ENCODE measurements at regions not wholly inside any gene's neighbourhood (a gene's known extent, or its start where the extent isn't known, plus 50 kb on each side); places are given as distances from the start of the nearest gene placed in this dataset.
"Not testable (repeated sequence)": the region's sequence is repeated elsewhere in the genome, so short reads cannot be mapped to it uniquely, and the experiment has no call there.

- Mint-ChIP-seq H3K36me3 (ENCODE audit: insufficient read depth in 2 of 2) (no peaks in the 10 kb centered on the region), H3K9me3 (peaks cover 0 to 2% of the 10 kb centered on the region in 2 donors), H3K27ac (no peak overlapping the region), H3K27me3 (ENCODE audit: low read depth) (no peaks in the 10 kb centered on the region), H3K4me3 (no peak overlapping the region), H3K4me1 (ENCODE audit: low read depth) (peaks cover 8% of the 10 kb centered on the region)
- ATAC-seq (replicated peaks in 1 of 2) (no peak), DNase-seq (no peak)
Observed at GRCh38 chr6:23532227-23532626, 593.8 kb upstream of the NRSN1 start.

GRCh38 chr6:23533311-23533710, 592.7 kb upstream of the NRSN1 start:
- no peak for DNase-seq
- Mint-ChIP-seq H3K4me3 (no peak overlapping the region), H3K27me3 (ENCODE audit: low read depth) (no peaks in the 10 kb centered on the region), H3K4me1 (ENCODE audit: low read depth) (peaks cover 8% of the 10 kb centered on the region), H3K9me3 (peaks cover 0 to 2% of the 10 kb centered on the region in 2 donors), H3K27ac (no peak overlapping the region), H3K36me3 (ENCODE audit: insufficient read depth in 2 of 2) (no peaks in the 10 kb centered on the region)
- no peak for ATAC-seq (replicated peaks in 1 of 2)

GRCh38 chr6:23533944-23534343, 592.1 kb upstream of the NRSN1 start:
- Mint-ChIP-seq H3K27me3 (ENCODE audit: low read depth) (no peaks in the 10 kb centered on the region), H3K9me3 (peaks cover 0 to 2% of the 10 kb centered on the region in 2 donors), H3K4me1 (ENCODE audit: low read depth) (peaks cover 8% of the 10 kb centered on the region)

GRCh38 chr6:23534351-23534750, 591.7 kb upstream of the NRSN1 start:
- H3K27me3 Mint-ChIP-seq (ENCODE audit: low read depth) = no peaks in the 10 kb centered on the region
- no peaks in the 10 kb centered on the region for H3K36me3 Mint-ChIP-seq (ENCODE audit: insufficient read depth in 2 of 2)
- peaks cover 8% of the 10 kb centered on the region for H3K4me1 Mint-ChIP-seq (ENCODE audit: low read depth)
- no peak overlapping the region for H3K4me3 Mint-ChIP-seq
- DNase-seq = no peak
- no peak overlapping the region for H3K27ac Mint-ChIP-seq
- H3K9me3 Mint-ChIP-seq = peaks cover 0 to 2% of the 10 kb centered on the region in 2 donors
- ATAC-seq (replicated peaks in 1 of 2) = no peak

More at GRCh38 chr6:23533944-23534343, 592.1 kb upstream of the NRSN1 start:
- H3K4me3 Mint-ChIP-seq = no peak overlapping the region
- ATAC-seq (replicated peaks in 1 of 2) (no peak), DNase-seq (no peak)
- no peaks in the 10 kb centered on the region for H3K36me3 Mint-ChIP-seq (ENCODE audit: insufficient read depth in 2 of 2)
- no peak overlapping the region for H3K27ac Mint-ChIP-seq

- no peak overlapping the region for H3K27ac Mint-ChIP-seq
- no peak overlapping the region for H3K4me3 Mint-ChIP-seq
- DNase-seq (no peak), ATAC-seq (replicated peaks in 1 of 2) (no peak)
- H3K27me3 Mint-ChIP-seq (ENCODE audit: low read depth) = no peaks in the 10 kb centered on the region
- no peaks in the 10 kb centered on the region for H3K36me3 Mint-ChIP-seq (ENCODE audit: insufficient read depth in 2 of 2)
- H3K4me1 Mint-ChIP-seq (ENCODE audit: low read depth) = peaks cover 3% of the 10 kb centered on the region
- peaks cover 0 to 2% of the 10 kb centered on the region in 2 donors for H3K9me3 Mint-ChIP-seq
Observed at GRCh38 chr6:23535101-23535500, 590.9 kb upstream of the NRSN1 start.

GRCh38 chr6:23537828-23538227, 588.2 kb upstream of the NRSN1 start:
- ATAC-seq (replicated peaks in 1 of 2) (no peak), DNase-seq (no peak)
- Mint-ChIP-seq H3K27ac (no peak overlapping the region), H3K36me3 (ENCODE audit: insufficient read depth in 2 of 2) (no peaks in the 10 kb centered on the region), H3K27me3 (ENCODE audit: low read depth) (no peaks in the 10 kb centered on the region), H3K9me3 (peaks cover 0 to 2% of the 10 kb centered on the region in 2 donors), H3K4me1 (ENCODE audit: low read depth) (no peaks in the 10 kb centered on the region), H3K4me3 (no peak overlapping the region)

- ATAC-seq (replicated peaks in 1 of 2) (no peak), DNase-seq (no peak)
- Mint-ChIP-seq H3K27ac (no peak overlapping the region), H3K9me3 (peaks cover 2 to 3% of the 10 kb centered on the region in 2 donors), H3K4me3 (no peak overlapping the region), H3K27me3 (ENCODE audit: low read depth) (no peaks in the 10 kb centered on the region), H3K4me1 (ENCODE audit: low read depth) (no peaks in the 10 kb centered on the region), H3K36me3 (ENCODE audit: insufficient read depth in 2 of 2) (no peaks in the 10 kb centered on the region)
Observed at GRCh38 chr6:23547851-23548250, 578.2 kb upstream of the NRSN1 start.

GRCh38 chr6:23554953-23555352, 571.1 kb upstream of the NRSN1 start:
- not testable (repeated sequence) for H3K4me1 Mint-ChIP-seq (ENCODE audit: low read depth)

GRCh38 chr6:23559587-23560343, 566.2 kb upstream of the NRSN1 start:
- no peak for ATAC-seq (replicated peaks in 1 of 2)

More at GRCh38 chr6:23554953-23555352, 571.1 kb upstream of the NRSN1 start:
- ATAC-seq (replicated peaks in 1 of 2); H3K36me3 Mint-ChIP-seq (ENCODE audit: insufficient read depth in 2 of 2); H3K4me3 Mint-ChIP-seq; H3K9me3 Mint-ChIP-seq; H3K27me3 Mint-ChIP-seq (ENCODE audit: low read depth); H3K27ac Mint-ChIP-seq; DNase-seq: not testable (repeated sequence)

GRCh38 chr6:23561732-23562131, 564.3 kb upstream of the NRSN1 start:
- H3K9me3 Mint-ChIP-seq = peaks cover 4 to 8% of the 10 kb centered on the region in 2 donors
- no peak overlapping the region for H3K4me3 Mint-ChIP-seq
- H3K27ac Mint-ChIP-seq = no peak overlapping the region
- H3K36me3 Mint-ChIP-seq (ENCODE audit: insufficient read depth in 2 of 2) = peaks cover 0 to 2% of the 10 kb centered on the region in 2 donors
- no peaks in the 10 kb centered on the region for H3K4me1 Mint-ChIP-seq (ENCODE audit: low read depth)
- ATAC-seq (replicated peaks in 1 of 2) (no peak), DNase-seq (no peak)
- no peaks in the 10 kb centered on the region for H3K27me3 Mint-ChIP-seq (ENCODE audit: low read depth)

More at GRCh38 chr6:23559587-23560343, 566.2 kb upstream of the NRSN1 start:
- H3K27me3 Mint-ChIP-seq (ENCODE audit: low read depth) = no peaks in the 10 kb centered on the region
- peaks cover 2 to 8% of the 10 kb centered on the region in 2 donors for H3K9me3 Mint-ChIP-seq
- DNase-seq = no peak
- no peaks in the 10 kb centered on the region for H3K4me1 Mint-ChIP-seq (ENCODE audit: low read depth)
- H3K36me3 Mint-ChIP-seq (ENCODE audit: insufficient read depth in 2 of 2) = peaks cover 0 to 2% of the 10 kb centered on the region in 2 donors
- H3K4me3 Mint-ChIP-seq = no peak overlapping the region
- no peak overlapping the region for H3K27ac Mint-ChIP-seq

GRCh38 chr6:23562554-23562953, 563.5 kb upstream of the NRSN1 start:
- no peaks in the 10 kb centered on the region for H3K27me3 Mint-ChIP-seq (ENCODE audit: low read depth)
- ATAC-seq (replicated peaks in 1 of 2) (no peak), DNase-seq (no peak)
- peaks cover 6 to 8% of the 10 kb centered on the region in 2 donors for H3K9me3 Mint-ChIP-seq
- H3K4me3 Mint-ChIP-seq = no peak overlapping the region
- H3K4me1 Mint-ChIP-seq (ENCODE audit: low read depth) = no peaks in the 10 kb centered on the region
- no peak overlapping the region for H3K27ac Mint-ChIP-seq
- H3K36me3 Mint-ChIP-seq (ENCODE audit: insufficient read depth in 2 of 2) = peaks cover 0 to 2% of the 10 kb centered on the region in 2 donors

GRCh38 chr6:23563323-23563722, 562.7 kb upstream of the NRSN1 start:
- DNase-seq = no peak
- peaks cover 0 to 2% of the 10 kb centered on the region in 2 donors for H3K36me3 Mint-ChIP-seq (ENCODE audit: insufficient read depth in 2 of 2)
- no peaks in the 10 kb centered on the region for H3K27me3 Mint-ChIP-seq (ENCODE audit: low read depth)
- ATAC-seq (replicated peaks in 1 of 2) = no peak
- H3K9me3 Mint-ChIP-seq = peaks cover 6 to 7% of the 10 kb centered on the region in 2 donors
- no peak overlapping the region for H3K4me3 Mint-ChIP-seq
- no peak overlapping the region for H3K27ac Mint-ChIP-seq
- H3K4me1 Mint-ChIP-seq (ENCODE audit: low read depth) = no peaks in the 10 kb centered on the region

- Mint-ChIP-seq H3K27ac (no peak overlapping the region), H3K4me3 (no peak overlapping the region), H3K27me3 (ENCODE audit: low read depth) (no peaks in the 10 kb centered on the region), H3K9me3 (peaks cover 6 to 8% of the 10 kb centered on the region in 2 donors), H3K4me1 (ENCODE audit: low read depth) (no peaks in the 10 kb centered on the region), H3K36me3 (ENCODE audit: insufficient read depth in 2 of 2) (no peaks in the 10 kb centered on the region)
- ATAC-seq (replicated peaks in 1 of 2) (no peak), DNase-seq (no peak)
Observed at GRCh38 chr6:23566418-23566817, 559.6 kb upstream of the NRSN1 start.

GRCh38 chr6:23568292-23568691, 557.7 kb upstream of the NRSN1 start:
- DNase-seq (no peak), ATAC-seq (replicated peaks in 1 of 2) (no peak)
- no peaks in the 10 kb centered on the region for H3K27me3 Mint-ChIP-seq (ENCODE audit: low read depth)
- H3K9me3 Mint-ChIP-seq = peaks cover 0 to 10% of the 10 kb centered on the region in 2 donors
- no peaks in the 10 kb centered on the region for H3K4me1 Mint-ChIP-seq (ENCODE audit: low read depth)
- no peak overlapping the region for H3K27ac Mint-ChIP-seq
- H3K36me3 Mint-ChIP-seq (ENCODE audit: insufficient read depth in 2 of 2) = no peaks in the 10 kb centered on the region
- no peak overlapping the region for H3K4me3 Mint-ChIP-seq

All from activated T-cell treated with anti-CD3 and anti-CD28 coated beads, Interleukin-2, amount 50 U/mL, for 72 hours (primary cell).